K562 (cell line): ENCODE measurements at regions not wholly inside any gene's neighbourhood (a gene's known extent, or its start where the extent isn't known, plus 50 kb on each side); places are given as distances from the start of the nearest gene placed in this dataset.

Experiments used
- ATAC-seq: fragments of 200-7000 bp; cut with Tn5 transposase; 3 replicates; pipeline ENCODE4 v1.9.1; 2020; ENCODE audit warnings: moderate library complexity
- BruUV-seq: library from RNA; stranded (reverse); fragments of 400-500 nt; replicated peaks from 2 replicates; lab custom pipeline; 2021; lab: Mats Ljungman, UMichigan
- CTCF ChIA-PET: fragments of 300-600 bp; formaldehyde crosslinking; extraction: SDS; loops from one replicate; lab custom pipeline; 2021; ENCODE audit warnings: low intra/inter-chr PET ratio; lab: Yijun Ruan, JAX
- POLR2A ChIA-PET: fragments of 300-600, 350-650 bp; sonication (Branson Sonifier 250); formaldehyde crosslinking; extraction: SDS; loops from one replicate; lab custom pipeline; 2021; ENCODE audit warnings: antibody characterized with exemption, inconsistent platforms; lab: Yijun Ruan, JAX
- DNase-seq, 4 experiments: peaks; one replicate each; pipeline versions ENCODE4 v3.0.0 to v3.0.0-alpha.2; 2011 to 2018; ENCODE audit warnings: low spot score in 3 of 4, mixed read lengths in 3 of 4; ENCODE audit errors: extremely low read depth in 1 of 4
- FAIRE-seq: peaks from 2 replicates; lab custom pipeline; 2011; peaks lifted over from hg19 to GRCh38; lab: Jason Lieb, UNC
- H2AFZ ChIP-seq: 2 replicates; pipeline ENCODE4 v1.6.0; 2011; ENCODE audit warnings: low read depth, low read length, control low read depth, inconsistent platforms
- H3K27ac ChIP-seq: fragments of 200-600 bp; 3 replicates; pipeline ENCODE4 v1.8.0; 2011; ENCODE audit warnings: low read depth, mild to moderate bottlenecking, control low read depth, inconsistent platforms, low read length, moderate library complexity, mixed read lengths; ENCODE audit errors: extremely low read depth
- H3K27me3 ChIP-seq, 2 experiments: fragments of 300-600 bp in 1 of 2; 2 replicates in 1 of 2; 3 replicates in 1 of 2; pipeline versions ENCODE4 v1.6.0 to v1.8.0; 2011; ENCODE audit warnings: inconsistent platforms in 2 of 2, low read length in 2 of 2, mild to moderate bottlenecking in 1 of 2, mixed read lengths in 1 of 2, moderate library complexity in 1 of 2; ENCODE audit not compliant: control insufficient read depth in 2 of 2, insufficient read depth in 2 of 2
- H3K36me3 ChIP-seq: fragments of 300-600 bp; 3 replicates; pipeline ENCODE4 v1.8.0; 2011; ENCODE audit warnings: mild to moderate bottlenecking, low read length, inconsistent platforms; ENCODE audit not compliant: control insufficient read depth, insufficient read depth
- H3K4me1 ChIP-seq, 2 experiments: fragments of 200-600 bp in 1 of 2; replicated peaks in 1 of 2; 2 replicates in 1 of 2; 3 replicates in 1 of 2; pipeline versions ENCODE4 v1.5.1 to v1.8.0; 2011; ENCODE audit warnings: inconsistent platforms in 2 of 2, low read length in 2 of 2, mild to moderate bottlenecking in 1 of 2, mixed read lengths in 1 of 2, moderate library complexity in 1 of 2; ENCODE audit not compliant: control insufficient read depth in 2 of 2, insufficient read depth in 2 of 2
- H3K4me2 ChIP-seq: 2 replicates; pipeline ENCODE4 v1.6.1; 2011; ENCODE audit warnings: low read length, control low read depth, inconsistent platforms, mixed read lengths; ENCODE audit not compliant: insufficient read depth
- H3K4me3 ChIP-seq: fragments of 200-600 bp; sonication (generic), shearing (Covaris generic); 2 replicates; pipeline ENCODE4 v1.5.1; 2016; ENCODE audit warnings: control low read depth, inconsistent platforms
- H3K79me2 ChIP-seq: fragments of 200-600 bp; 3 replicates; pipeline ENCODE4 v1.8.0; 2011; ENCODE audit warnings: low read length, inconsistent platforms; ENCODE audit not compliant: control insufficient read depth, insufficient read depth
- H3K9ac ChIP-seq, 2 experiments: 2 replicates each; pipeline versions ENCODE4 v1.6.0 to v1.6.1; 2011; ENCODE audit warnings: low read depth in 2 of 2, low read length in 2 of 2, control low read depth in 1 of 2, inconsistent platforms in 1 of 2, mild to moderate bottlenecking in 1 of 2, mixed read lengths in 1 of 2; ENCODE audit not compliant: insufficient read depth in 1 of 2
- H3K9me1 ChIP-seq: one replicate; pipeline ENCODE4 v1.6.0; 2011; ENCODE audit warnings: inconsistent platforms, mild to moderate bottlenecking, low read length, moderate library complexity; ENCODE audit not compliant: control insufficient read depth, insufficient read depth
- H3K9me3 ChIP-seq: replicated peaks from 2 replicates; pipeline ENCODE4 v1.5.1; 2011; ENCODE audit warnings: low read depth, low read length, inconsistent platforms; ENCODE audit not compliant: control insufficient read depth, insufficient read depth
- H4K20me1 ChIP-seq: replicated peaks from 2 replicates; pipeline ENCODE4 v1.6.1; 2011; ENCODE audit warnings: low read length, inconsistent platforms, mixed read lengths; ENCODE audit not compliant: control insufficient read depth, insufficient read depth
- BDP1 ChIP-seq: IDR thresholded peaks from 3 replicates; pipeline ENCODE4 v1.6.1; 2011; ENCODE audit not compliant: insufficient read length, insufficient read depth
- BRD9 ChIP-seq: fragments of 450-650 bp; IDR thresholded peaks from 2 replicates; pipeline ENCODE4 v1.6.1; 2018; ENCODE audit warnings: low read depth; ENCODE audit not compliant: partially characterized antibody
- CBFB ChIP-seq: sonication (generic); formaldehyde crosslinking; IDR thresholded peaks from 2 replicates; pipeline ENCODE4 v1.4.0; 2020; ENCODE audit warnings: mild to moderate bottlenecking, missing genetic modification reagents
- ELF1 ChIP-seq: fragments of 200-800 bp; sonication (Bioruptor generic); IDR thresholded peaks from 2 replicates; pipeline ENCODE4 v1.6.1; 2016; ENCODE audit warnings: missing genetic modification characterization, missing compliant biosample characterization
- HLTF ChIP-seq: fragments of 450-650 bp; IDR thresholded peaks from 2 replicates; pipeline ENCODE4 v1.6.1; 2016
- PPARD ChIP-seq: fragments of 250-450 bp; sonication (Bioruptor Pico); IDR thresholded peaks from 2 replicates; pipeline ENCODE4 v1.8.0; 2022; ENCODE audit warnings: inconsistent platforms, mild to moderate bottlenecking, moderate library complexity
- RBM22 ChIP-seq: fragments of 200-400 bp; formaldehyde crosslinking; IDR thresholded peaks from 2 replicates; pipeline ENCODE4 v1.6.1; 2018; ENCODE audit warnings: low read length, low read depth; ENCODE audit not compliant: poor library complexity, severe bottlenecking
- ZC3H11A ChIP-seq: IDR thresholded peaks from 2 replicates; pipeline ENCODE4 v1.6.1; 2012; ENCODE audit warnings: low read depth, low read length, improper control_type of control experiment
- WGBS: fragments of 100-300 bp; shearing (Covaris generic); methylation state at CpG from one replicate; pipeline ENCODE4 v1.1.6; 2016; ENCODE audit warnings: low coverage, mixed read lengths; ENCODE audit not compliant: insufficient coverage; ENCODE audit errors: missing lambda C conversion rate; 5-methylcytosine and 5-hydroxymethylcytosine counted together
- in situ Hi-C: fragments of 300-500 bp; cut with MboI; formaldehyde crosslinking; loops from 4 replicates; pipeline ENCODE4 v1.15.0; 2018; ENCODE audit warnings: inconsistent platforms, mixed read lengths
- intact Hi-C: fragments of 100-400 bp; cut with micrococcal nuclease; formaldehyde crosslinking; loops from 2 replicates; pipeline ENCODE4 v1.14.2; 2022

DNA sequence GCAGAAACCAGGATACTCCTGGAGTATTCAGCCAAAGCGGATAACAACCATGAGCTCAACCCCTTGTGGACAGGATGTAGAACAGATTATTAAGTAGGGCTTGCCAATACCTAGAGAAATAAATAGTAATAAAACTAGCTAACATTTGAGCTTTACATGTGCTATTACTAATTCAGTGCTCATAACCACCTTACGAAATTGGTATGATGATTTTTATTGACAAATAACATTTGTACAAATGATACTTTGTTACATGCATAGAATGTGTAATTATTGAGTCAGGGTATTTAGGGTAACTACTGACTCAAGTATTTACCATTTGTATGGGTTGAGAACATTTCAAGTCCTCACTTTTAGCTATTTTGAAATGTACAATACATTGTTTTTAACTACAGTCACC, 287.9 kb downstream of the CDC5L start:
- 0% methylated on average over 2 of the region's 2 CpGs for WGBS
- no peak overlapping the region for H3K4me2 ChIP-seq
- POLR2A ChIA-PET, result no interaction called here
- H3K27ac ChIP-seq, result no peak overlapping the region
- H3K79me2 ChIP-seq, result no peaks in the 10 kb centered on the region
- no peak overlapping the region for H3K4me3 ChIP-seq
- H3K9ac ChIP-seq, result no peak overlapping the region
- no peaks in the 10 kb centered on the region for H3K4me1 ChIP-seq
- H3K36me3 ChIP-seq, result no peaks in the 10 kb centered on the region
- H3K27me3 ChIP-seq, result peaks cover 2 to 42% of the 10 kb centered on the region in 2 experiments; a peak in 3 of 5 replicates
- no peak for DNase-seq
- in situ Hi-C loops (no loop called here), intact Hi-C loops (no loop called here)
- no peaks in the 10 kb centered on the region for H3K9me1 ChIP-seq
- H2AFZ ChIP-seq, result no peak overlapping the region
- no peaks in the 10 kb centered on the region for H4K20me1 ChIP-seq
- no TSS peak for BruUV-seq
- no peaks in the 10 kb centered on the region for H3K9me3 ChIP-seq
- TF ChIP-seq BRD9 (no peak), ZC3H11A (no peak), CBFB (CRISPR knock-in tag) (no peak), PPARD (CRISPR knock-in tag) (no peak), ELF1 (tag) (no peak), HLTF (no peak), RBM22 (no peak), BDP1 (no peak)
- FAIRE-seq, result no peak
- ATAC-seq, result no peak
- CTCF ChIA-PET, result no interaction called here
